EL (cell line): ENCODE measurements at regions not wholly inside any gene's neighbourhood (a gene's known extent, or its start where the extent isn't known, plus 50 kb on each side); places are given as distances from the start of the nearest gene placed in this dataset.

Source experiments
- DNase-seq: peaks from one replicate; pipeline ENCODE4 v3.0.0-alpha.2; 2016

GRCh38 chr12:58593557-58594304 is 326.6 kb downstream of the LRIG3 start:
- no peak for DNase-seq

- DNase-seq: peak; percentile 20
These were observed 323.9 kb downstream of the LRIG3 start for GRCh38 chr12:58596381-58596780.

DNA sequence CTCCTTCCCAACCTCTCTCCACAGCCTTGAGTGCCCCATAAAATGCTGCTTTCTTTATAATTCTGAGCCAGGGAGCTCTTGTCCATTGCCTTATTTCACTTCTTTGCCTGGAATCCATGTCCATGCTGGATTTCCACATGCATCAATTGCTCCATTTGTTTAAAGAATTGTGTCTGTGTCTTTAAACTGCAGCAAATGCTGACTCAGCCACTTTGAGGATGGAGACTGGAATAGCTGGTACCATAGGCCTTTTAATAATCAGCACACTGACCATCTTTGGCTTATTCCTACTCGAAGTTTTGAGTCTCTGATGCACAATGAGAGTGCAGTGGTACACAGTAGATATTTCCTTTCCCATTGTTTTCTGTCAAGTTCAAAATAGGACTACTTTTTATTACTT is 318.8 kb downstream of the LRIG3 start:
- DNase-seq: no peak

DNA sequence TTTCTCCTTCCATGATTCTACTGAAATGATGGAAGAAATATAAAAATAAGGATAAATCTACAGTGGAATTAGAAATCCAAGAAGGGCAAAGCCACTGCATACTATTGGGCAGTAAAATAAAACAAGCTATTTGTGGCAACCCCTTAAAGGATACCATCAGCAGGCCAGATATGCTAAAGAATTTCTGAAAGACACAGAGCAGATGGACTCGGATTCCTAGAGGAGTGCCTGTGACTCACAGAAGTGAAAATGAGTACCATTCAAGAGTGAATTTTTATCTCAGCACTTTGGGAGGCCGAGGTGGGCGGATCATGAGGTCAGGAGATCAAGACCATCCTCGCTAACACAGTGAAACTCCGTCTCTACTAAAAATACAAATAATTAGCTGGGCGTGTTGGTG is 318.1 kb downstream of the LRIG3 start:
- DNase-seq: no peak

DNA sequence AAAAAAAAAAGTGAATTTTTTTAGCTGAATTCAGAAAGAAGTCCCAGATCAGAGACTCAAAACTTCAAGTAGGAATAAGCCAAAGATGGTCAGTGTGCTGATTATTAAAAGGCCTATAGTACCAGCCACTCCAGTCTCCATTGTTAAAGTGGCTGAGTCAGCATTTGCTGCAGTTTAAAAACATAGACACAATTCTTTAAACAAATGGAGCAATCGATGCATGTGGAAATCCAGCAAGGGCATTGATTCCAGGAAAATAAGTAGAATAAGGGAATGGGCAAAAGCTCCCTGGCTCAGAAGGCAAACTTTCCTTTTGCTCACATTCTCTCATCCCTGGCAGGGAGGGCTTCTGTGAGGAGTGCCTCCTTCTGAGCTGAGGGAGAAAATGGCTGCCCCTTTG is 317.6 kb downstream of the LRIG3 start:
- DNase-seq: no peak

DNA sequence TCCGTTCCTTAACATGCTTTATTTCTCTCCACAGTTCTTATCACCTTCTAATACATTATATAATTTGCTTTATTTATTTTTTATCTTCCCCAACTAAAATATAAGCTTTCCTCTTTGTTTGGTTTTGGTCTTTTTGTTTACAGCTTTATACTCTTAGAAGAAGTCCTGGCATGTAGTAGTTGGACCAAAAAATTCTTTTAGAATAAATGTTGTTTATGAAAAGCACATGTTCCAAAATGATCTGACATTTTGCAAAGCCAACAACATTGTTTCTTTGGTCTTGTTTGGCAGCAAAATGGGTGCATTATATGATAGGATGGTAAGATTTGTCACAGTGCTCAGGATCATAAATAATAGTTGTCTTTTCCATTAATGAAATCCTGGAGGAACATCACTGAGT is 312.5 kb downstream of the LRIG3 start:
- no peak for DNase-seq

DNA sequence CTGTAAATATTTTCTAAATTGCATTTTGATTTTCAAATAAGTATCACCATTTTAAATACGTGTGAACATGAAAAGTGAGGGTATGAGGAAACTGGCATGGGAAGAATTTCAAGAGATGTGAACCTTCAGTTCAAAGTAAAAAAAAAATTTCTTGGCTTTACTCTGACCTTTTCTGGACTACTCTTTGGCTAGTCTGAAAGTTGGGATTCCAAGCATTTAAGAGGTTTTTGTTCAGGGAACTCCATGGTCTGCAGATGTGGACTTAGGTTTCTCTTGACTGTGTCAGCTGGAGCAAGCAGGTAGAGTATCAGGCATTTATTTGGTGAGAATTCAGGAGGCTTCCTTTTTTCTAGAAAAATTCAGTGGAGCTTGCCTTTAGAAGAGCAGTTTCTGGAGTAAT is 311.6 kb downstream of the LRIG3 start:
- DNase-seq: peak; percentile 8

- DNase-seq: no peak
These were observed 305.3 kb downstream of the LRIG3 start for GRCh38 chr12:58615047-58615446.

DNA sequence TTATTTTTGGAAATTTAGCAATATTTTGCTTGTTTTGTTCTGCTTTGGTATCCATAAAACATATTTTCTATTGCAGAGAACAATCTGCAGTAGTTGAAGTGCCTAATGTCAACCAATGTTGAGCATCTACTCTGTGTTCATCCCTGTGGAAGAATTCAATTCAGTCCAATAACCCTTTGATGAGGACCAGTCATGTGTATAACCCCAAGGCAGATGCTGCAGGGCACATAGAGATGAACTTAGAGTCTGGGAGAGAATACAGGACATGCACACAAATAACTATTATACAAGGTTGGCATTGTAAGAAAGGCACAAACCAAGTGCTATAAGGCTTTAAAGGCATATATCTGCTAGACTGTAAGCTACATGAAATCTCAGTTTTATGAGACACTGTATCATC is 304.7 kb downstream of the LRIG3 start:
- no peak for DNase-seq

DNA sequence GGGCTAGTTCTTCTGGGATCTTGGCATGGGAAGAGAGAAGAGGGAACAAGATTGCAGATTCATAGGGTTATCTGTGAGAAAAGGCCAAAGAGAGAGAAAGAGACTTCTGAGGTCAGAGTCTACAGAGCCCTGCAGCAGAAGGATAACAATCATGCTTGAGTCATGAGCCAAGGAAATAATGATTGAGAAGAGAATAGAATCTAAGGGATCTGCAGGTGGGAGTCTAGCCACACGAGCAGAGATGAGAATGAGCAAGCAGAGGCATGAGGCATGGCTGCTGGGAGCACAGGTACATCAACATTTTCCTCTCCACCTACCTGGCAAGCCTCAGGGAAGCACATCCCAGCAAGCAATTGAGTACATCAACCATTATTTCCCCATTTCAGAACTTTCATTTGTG is 303.7 kb downstream of the LRIG3 start:
- no peak for DNase-seq

DNA sequence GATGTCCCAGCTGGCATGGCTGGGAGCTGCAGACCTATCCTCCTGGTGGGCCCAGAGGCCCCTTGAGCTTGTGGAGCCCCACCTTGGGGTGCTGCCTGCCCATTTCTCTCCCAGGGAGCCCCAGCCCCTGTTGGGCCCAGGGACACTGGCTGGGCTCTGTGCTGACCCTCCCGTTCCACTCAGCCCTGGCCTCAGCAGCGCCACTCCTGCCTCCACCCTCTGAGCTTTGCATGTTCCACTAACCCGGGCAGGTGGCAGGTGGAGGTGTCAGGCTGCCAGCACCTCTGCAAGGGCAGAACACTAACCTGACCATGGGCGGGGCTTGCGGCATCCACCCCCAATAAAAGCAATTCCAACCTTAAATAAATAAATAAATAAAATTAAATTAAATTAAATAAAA is 299.2 kb downstream of the LRIG3 start:
- no peak for DNase-seq

- no peak for DNase-seq
These were observed 290.9 kb downstream of the LRIG3 start for GRCh38 chr12:58629376-58629775.

DNA sequence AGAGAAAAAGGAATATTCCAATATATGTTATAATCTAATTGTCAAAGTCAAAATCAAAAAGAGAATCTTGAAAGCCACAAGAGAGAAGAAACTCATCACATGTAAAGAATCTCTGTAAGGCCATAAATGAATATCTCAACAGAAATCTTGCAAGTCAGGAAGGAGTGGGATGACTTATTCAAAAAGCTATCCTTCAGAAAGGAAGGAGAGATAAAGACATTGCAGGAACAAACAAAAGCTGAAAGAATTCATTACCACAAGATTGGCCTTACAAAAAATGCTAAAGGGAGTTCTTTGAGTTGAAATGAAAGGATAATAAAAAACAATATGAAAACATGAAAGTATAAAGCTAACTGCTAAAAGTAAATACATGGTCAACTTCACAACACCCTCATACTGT is 286.8 kb downstream of the LRIG3 start:
- DNase-seq: peak; percentile 18

GRCh38 chr12:58639318-58639934 is 280.9 kb downstream of the LRIG3 start:
- DNase-seq: peak; percentile 30

- DNase-seq: peak; percentile 19
These were observed 280.0 kb downstream of the LRIG3 start for GRCh38 chr12:58640314-58640713.

DNA sequence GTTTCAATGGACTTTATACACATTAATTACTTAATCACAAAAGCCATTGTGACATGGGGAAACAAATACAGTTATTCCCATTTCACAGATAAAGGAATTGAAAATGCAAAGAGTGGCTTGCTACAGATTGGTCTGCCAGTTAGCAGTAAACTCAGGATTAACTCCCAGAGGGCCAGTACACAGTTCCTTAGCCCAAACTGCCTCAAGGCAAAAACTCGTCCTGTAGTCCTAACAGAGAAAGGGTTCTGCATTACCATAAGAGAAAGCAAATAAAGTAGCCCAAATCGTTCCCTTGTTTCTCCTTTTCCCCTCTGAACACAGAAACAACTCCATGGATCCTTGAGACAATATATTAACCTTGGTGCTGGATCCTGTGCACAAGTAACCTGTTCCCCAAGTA is 274.4 kb downstream of the LRIG3 start:
- DNase-seq: no peak

GRCh38 chr12:58647495-58647894 is 272.8 kb downstream of the LRIG3 start:
- no peak for DNase-seq

GRCh38 chr12:58648176-58648575 is 272.1 kb downstream of the LRIG3 start:
- peak; percentile 12 for DNase-seq

- DNase-seq: no peak
These were observed 268.5 kb downstream of the LRIG3 start for GRCh38 chr12:58651850-58652249.

DNA sequence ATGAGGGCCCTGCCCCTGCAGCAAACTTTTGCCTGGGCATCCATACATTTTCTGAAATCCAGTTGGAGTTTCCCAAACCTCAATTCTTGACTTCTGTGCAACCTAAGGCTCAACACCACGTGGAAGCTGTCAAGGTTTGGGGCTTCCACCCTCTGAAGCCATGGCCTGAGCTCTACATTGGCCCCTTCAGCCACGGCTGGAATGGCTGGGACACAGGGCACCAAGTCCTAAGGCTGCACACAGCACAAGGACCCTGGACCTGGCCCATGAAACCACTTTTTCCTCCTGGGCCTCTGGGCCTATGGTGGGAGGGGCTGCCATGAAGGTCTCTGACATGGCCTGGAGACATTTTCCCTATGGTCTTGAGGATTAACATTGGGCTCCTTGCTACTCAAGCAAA is 266.3 kb downstream of the LRIG3 start:
- no peak for DNase-seq

- DNase-seq: no peak
These were observed 264.9 kb downstream of the LRIG3 start for GRCh38 chr12:58655375-58655774.

- DNase-seq: no peak
These were observed 263.9 kb downstream of the LRIG3 start for GRCh38 chr12:58656254-58657009.

DNA sequence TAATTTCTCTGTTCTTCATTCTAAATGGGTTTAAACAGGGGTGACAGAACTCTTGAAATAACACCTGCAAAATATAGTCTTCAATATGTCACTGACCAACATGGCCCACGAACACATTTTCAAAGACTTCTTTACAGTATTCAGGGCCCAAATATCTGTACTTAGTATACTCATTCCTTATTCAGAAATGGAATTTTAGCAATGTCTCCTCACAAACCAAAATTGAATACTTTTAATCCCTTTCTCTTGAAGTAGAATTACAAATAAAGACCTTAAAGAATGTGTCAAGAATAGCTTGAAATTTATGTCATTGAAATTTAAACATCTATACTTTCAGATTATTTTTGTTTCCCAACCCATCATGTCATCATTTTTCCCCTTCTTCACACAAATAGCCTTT is 263.1 kb downstream of the LRIG3 start:
- DNase-seq: no peak

- DNase-seq: no peak
These were observed 254.9 kb downstream of the LRIG3 start for GRCh38 chr12:58665375-58665774.
